RWPE2 (cell line): ENCODE measurements at regions not wholly inside any gene's neighbourhood (a gene's known extent, or its start where the extent isn't known, plus 50 kb on each side); places are given as distances from the start of the nearest gene placed in this dataset.
A peak's percentile ranks its signal among the peaks of the same experiment; 100 is the strongest.

Source experiments
- ATAC-seq: fragments of 200-7000 bp; cut with Tn5 transposase; 3 replicates; pipeline ENCODE4 v1.9.1; 2021; ENCODE audit warnings: low read depth
- DNase-seq: peaks from one replicate; pipeline ENCODE4 v3.0.0-alpha.2; 2020; ENCODE audit warnings: low spot score
- H3K27ac ChIP-seq: fragments of 450-650 bp; 2 replicates; pipeline ENCODE4 v1.5.1; 2017; ENCODE audit warnings: mild to moderate bottlenecking; ENCODE audit not compliant: poor library complexity, severe bottlenecking
- H3K27me3 ChIP-seq: fragments of 250-450 bp; sonication (Bioruptor Pico); 2 replicates; pipeline ENCODE4 v1.5.1; 2021; ENCODE audit warnings: mild to moderate bottlenecking, moderate library complexity; ENCODE audit not compliant: insufficient read depth, poor library complexity, severe bottlenecking
- H3K36me3 ChIP-seq: fragments of 250-450 bp; sonication (Bioruptor Pico); 2 replicates; pipeline ENCODE4 v1.5.1; 2020; ENCODE audit warnings: low read depth, mild to moderate bottlenecking, moderate library complexity
- H3K4me1 ChIP-seq: fragments of 250-450 bp; sonication (Bioruptor Pico); 2 replicates; pipeline ENCODE4 v1.5.1; 2021; ENCODE audit warnings: mild to moderate bottlenecking, moderate library complexity; ENCODE audit not compliant: insufficient read depth, poor library complexity, severe bottlenecking
- H3K4me3 ChIP-seq: fragments of 250-450 bp; sonication (Bioruptor Pico); 2 replicates; pipeline ENCODE4 v1.5.1; 2021; ENCODE audit warnings: mild to moderate bottlenecking, moderate library complexity; ENCODE audit not compliant: severe bottlenecking
- H3K9me3 ChIP-seq: fragments of 250-450 bp; sonication (Bioruptor Pico); 2 replicates; pipeline ENCODE4 v1.5.1; 2021; ENCODE audit warnings: mild to moderate bottlenecking, moderate library complexity; ENCODE audit not compliant: severe bottlenecking
- TF ChIP-seq, protein P1 (sequence below): fragments of 450-650 bp; IDR thresholded peaks from one replicate; pipeline ENCODE4 v1.5.1; 2017; ENCODE audit warnings: mild to moderate bottlenecking, moderate library complexity; ENCODE audit not compliant: poor library complexity, severe bottlenecking

DNA sequence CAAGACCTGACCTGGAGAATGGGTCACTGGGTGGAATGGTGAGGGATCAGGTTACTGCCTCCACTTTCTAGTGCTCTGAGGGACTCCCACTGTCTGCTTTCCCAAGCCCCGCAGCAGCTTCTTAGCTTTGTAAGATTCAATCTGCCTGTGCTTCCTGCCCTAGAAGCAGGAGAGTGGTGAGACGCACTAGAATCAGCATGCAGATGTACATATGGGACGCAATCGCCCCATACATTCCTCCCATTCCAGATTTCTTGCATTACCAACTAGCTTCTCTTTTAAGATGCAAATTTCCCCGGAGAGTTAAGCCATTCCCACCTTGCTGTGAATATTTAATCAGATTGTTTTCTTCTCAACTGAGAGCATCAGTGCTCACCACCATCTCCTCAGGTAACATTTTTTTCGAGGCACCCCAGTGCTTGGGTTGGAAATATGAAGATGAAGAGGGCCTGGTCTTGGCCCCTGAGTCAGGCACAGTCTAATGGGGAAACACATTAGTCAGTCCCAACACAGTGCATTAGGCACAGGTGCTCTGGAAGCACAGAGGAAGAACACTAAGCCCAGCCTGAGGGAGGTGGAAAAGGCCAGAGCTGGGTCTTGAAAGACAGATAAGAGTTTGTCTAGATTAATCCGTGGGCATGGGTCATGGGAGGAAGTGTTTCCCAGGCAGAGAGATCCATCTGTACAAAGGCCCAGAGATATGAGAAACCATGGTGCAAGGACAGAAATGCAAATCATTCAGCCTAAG lies 66.7 kb upstream of the PRPS1 start:
- Histone ChIP-seq H3K27ac (no peak overlapping the region), H3K9me3 (no peaks in the 10 kb centered on the region), H3K4me1 (no peaks in the 10 kb centered on the region), H3K4me3 (no peak overlapping the region), H3K36me3 (no peaks in the 10 kb centered on the region), H3K27me3 (no peaks in the 10 kb centered on the region)
- ATAC-seq (no peak), DNase-seq (no peak)
- TF ChIP-seq, protein P1, sequence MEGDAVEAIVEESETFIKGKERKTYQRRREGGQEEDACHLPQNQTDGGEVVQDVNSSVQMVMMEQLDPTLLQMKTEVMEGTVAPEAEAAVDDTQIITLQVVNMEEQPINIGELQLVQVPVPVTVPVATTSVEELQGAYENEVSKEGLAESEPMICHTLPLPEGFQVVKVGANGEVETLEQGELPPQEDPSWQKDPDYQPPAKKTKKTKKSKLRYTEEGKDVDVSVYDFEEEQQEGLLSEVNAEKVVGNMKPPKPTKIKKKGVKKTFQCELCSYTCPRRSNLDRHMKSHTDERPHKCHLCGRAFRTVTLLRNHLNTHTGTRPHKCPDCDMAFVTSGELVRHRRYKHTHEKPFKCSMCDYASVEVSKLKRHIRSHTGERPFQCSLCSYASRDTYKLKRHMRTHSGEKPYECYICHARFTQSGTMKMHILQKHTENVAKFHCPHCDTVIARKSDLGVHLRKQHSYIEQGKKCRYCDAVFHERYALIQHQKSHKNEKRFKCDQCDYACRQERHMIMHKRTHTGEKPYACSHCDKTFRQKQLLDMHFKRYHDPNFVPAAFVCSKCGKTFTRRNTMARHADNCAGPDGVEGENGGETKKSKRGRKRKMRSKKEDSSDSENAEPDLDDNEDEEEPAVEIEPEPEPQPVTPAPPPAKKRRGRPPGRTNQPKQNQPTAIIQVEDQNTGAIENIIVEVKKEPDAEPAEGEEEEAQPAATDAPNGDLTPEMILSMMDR, result no peak

DNA sequence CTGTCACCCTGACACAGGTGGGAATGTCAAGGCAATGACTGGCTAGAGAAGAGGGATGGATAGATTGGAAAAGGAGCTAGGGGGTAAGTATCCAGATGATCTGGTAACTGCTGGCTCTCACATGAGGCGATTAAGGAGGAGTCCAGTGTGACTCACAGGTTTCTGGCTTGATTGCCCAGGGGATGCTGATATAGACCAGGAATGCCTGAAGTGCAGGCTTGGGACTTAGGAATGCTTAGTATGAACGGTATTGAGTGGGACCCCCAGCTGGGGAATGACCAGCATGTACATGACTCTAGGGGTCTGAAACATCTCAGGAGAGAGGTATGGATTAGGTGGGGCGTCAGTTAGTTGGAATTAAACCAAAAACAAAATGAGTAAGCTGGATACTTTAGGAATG lies 65.8 kb upstream of the PRPS1 start:
- H3K36me3 ChIP-seq, result no peaks in the 10 kb centered on the region
- TF ChIP-seq, protein P1, result no peak
- DNase-seq (no peak), ATAC-seq (0 out of 3 replicates have a peak, but pooled peaks have one; percentile 48)
- no peak overlapping the region for H3K4me3 ChIP-seq
- no peaks in the 10 kb centered on the region for H3K9me3 ChIP-seq
- H3K27ac ChIP-seq, result no peak overlapping the region
- no peaks in the 10 kb centered on the region for H3K4me1 ChIP-seq
- H3K27me3 ChIP-seq, result no peaks in the 10 kb centered on the region

DNA sequence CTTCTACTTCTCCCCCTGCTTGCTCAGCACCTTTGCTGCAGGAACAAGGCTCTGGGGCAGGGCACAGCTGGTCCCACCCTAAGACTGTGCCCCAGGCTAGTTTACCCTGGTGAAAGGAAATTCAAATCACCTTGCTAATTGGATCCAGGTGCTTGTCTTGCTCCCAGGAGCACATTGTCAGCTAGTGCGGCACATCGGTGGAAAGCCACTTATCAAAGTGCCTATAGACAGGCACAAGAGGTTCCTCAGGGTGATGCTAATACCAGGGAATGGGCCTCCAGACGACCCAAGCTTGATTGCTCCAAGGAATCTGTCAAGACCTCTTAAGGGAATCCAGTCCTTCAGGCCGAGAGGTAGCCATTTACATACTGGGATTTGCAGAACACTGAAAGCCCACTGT lies 64.5 kb upstream of the PRPS1 start:
- Histone ChIP-seq H3K4me1 (no peaks in the 10 kb centered on the region), H3K4me3 (no peak overlapping the region), H3K36me3 (no peaks in the 10 kb centered on the region), H3K9me3 (no peaks in the 10 kb centered on the region), H3K27ac (no peak overlapping the region), H3K27me3 (no peaks in the 10 kb centered on the region)
- DNase-seq (no peak), ATAC-seq (no peak)
- TF ChIP-seq, protein P1, result no peak

- TF ChIP-seq, protein P1, result no peak
- Histone ChIP-seq H3K4me1 (no peaks in the 10 kb centered on the region), H3K9me3 (no peaks in the 10 kb centered on the region), H3K4me3 (no peak overlapping the region), H3K27me3 (no peaks in the 10 kb centered on the region), H3K27ac (no peak overlapping the region), H3K36me3 (no peaks in the 10 kb centered on the region)
- DNase-seq, result no peak
- ATAC-seq, result no peak
These were observed 63.3 kb upstream of the PRPS1 start for GRCh38 chrX:107565015-107565414.

GRCh38 chrX:107565931-107566603 lies 62.2 kb upstream of the PRPS1 start:
- H3K27ac ChIP-seq, result no peak overlapping the region

More at GRCh38 chrX:107565931-107566603, 62.2 kb upstream of the PRPS1 start:
- H3K4me3 ChIP-seq, result no peak overlapping the region
- H3K9me3 ChIP-seq, result no peaks in the 10 kb centered on the region
- no peaks in the 10 kb centered on the region for H3K36me3 ChIP-seq
- DNase-seq (no peak), ATAC-seq (peak; percentile 83)
- TF ChIP-seq, protein P1, result no peak
- no peaks in the 10 kb centered on the region for H3K4me1 ChIP-seq
- H3K27me3 ChIP-seq, result no peaks in the 10 kb centered on the region
